ENCODE measurements at regions not wholly inside any gene's neighbourhood (a gene's known extent, or its start where the extent isn't known, plus 50 kb on each side); places are given as distances from the start of the nearest gene placed in this dataset.

- CTCF ChIA-PET: no interaction called here
- TF ChIP-seq, protein P1, sequence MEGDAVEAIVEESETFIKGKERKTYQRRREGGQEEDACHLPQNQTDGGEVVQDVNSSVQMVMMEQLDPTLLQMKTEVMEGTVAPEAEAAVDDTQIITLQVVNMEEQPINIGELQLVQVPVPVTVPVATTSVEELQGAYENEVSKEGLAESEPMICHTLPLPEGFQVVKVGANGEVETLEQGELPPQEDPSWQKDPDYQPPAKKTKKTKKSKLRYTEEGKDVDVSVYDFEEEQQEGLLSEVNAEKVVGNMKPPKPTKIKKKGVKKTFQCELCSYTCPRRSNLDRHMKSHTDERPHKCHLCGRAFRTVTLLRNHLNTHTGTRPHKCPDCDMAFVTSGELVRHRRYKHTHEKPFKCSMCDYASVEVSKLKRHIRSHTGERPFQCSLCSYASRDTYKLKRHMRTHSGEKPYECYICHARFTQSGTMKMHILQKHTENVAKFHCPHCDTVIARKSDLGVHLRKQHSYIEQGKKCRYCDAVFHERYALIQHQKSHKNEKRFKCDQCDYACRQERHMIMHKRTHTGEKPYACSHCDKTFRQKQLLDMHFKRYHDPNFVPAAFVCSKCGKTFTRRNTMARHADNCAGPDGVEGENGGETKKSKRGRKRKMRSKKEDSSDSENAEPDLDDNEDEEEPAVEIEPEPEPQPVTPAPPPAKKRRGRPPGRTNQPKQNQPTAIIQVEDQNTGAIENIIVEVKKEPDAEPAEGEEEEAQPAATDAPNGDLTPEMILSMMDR (IDR thresholded peaks at IDR 0.05; ENCODE audit: insufficient read depth, low read length, missing control alignments): no peak
- POLR2A ChIA-PET: no interaction called here
- no peak for DNase-seq (ENCODE audit: low read depth, low spot score)
- H3K4me3 ChIP-seq (ENCODE audit: low read depth, low read length): no peak overlapping the region
Observed at GRCh38 chr1:209057901-209058300, 525.6 kb upstream of the CAMK1G start.

GRCh38 chr1:209059376-209059775 lies 524.1 kb upstream of the CAMK1G start:
- TF ChIP-seq, protein P1 (IDR thresholded peaks at IDR 0.05; ENCODE audit: insufficient read depth, low read length, missing control alignments): no peak
- H3K4me3 ChIP-seq (ENCODE audit: low read depth, low read length): no peak overlapping the region
- ChIA-PET POLR2A (no interaction called here), CTCF (no interaction called here)
- no peak for DNase-seq (ENCODE audit: low read depth, low spot score)

DNA sequence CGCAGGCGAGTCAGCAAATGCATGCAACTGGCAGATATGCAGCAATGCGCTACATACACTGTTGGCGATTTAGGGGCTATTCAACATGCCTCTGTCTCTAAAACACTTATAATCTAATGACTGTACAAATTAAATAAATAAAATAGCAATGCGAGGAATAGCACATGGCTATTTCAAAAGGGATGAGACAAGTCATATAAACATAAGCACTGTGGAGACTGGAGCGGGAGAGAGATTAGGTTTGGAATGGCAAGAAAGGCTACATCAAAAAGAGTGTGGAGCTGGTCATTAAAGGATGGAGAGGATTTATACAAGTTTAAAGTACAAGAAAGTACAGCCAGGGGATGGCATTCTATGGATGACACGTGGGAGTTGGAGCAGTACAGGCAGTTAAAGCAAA lies 523.5 kb upstream of the CAMK1G start:
- DNase-seq (ENCODE audit: low read depth, low spot score): no peak
- POLR2A ChIA-PET: no interaction called here
- TF ChIP-seq, protein P1 (IDR thresholded peaks at IDR 0.05; ENCODE audit: insufficient read depth, low read length, missing control alignments): no peak
- CTCF ChIA-PET: no interaction called here
- H3K4me3 ChIP-seq (ENCODE audit: low read depth, low read length): no peak overlapping the region

- no peak for DNase-seq (ENCODE audit: low read depth, low spot score)
- ChIA-PET CTCF (interaction anchor here (1.0 to 1.4 kb wide), 2 partner anchors 13 to 145 kb away, joined by 3 read pairs; no protein-coding TSS in a partner anchor), POLR2A (no interaction called here)
- TF ChIP-seq, protein P1 (IDR thresholded peaks at IDR 0.05; ENCODE audit: insufficient read depth, low read length, missing control alignments): no peak
- no peak overlapping the region for H3K4me3 ChIP-seq (ENCODE audit: low read depth, low read length)
Observed at GRCh38 chr1:209062081-209062620, 521.4 kb upstream of the CAMK1G start.

DNA sequence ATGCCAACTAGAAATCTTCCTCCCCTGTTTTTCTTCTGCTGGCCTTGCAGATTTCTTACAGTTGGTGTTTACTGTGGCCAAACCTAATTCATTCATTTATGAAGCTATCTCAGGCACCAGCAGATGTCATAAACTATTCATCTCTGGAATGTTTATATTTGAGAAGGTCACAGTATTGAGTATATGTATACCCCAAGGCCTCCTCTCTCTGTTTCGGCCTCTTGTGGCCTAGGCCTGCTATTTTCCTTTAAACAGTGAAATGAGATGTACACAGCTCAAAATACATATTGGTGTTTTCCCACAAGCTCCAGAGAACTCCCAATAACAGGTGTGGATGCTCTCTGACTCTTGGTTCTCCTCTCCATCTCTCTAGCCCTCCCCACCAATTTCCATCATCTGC lies 520.7 kb upstream of the CAMK1G start:
- ChIA-PET POLR2A (no interaction called here), CTCF (interaction anchor here (1.0 to 1.4 kb wide), 2 partner anchors 13 to 145 kb away, joined by 3 read pairs; no protein-coding TSS in a partner anchor)
- TF ChIP-seq, protein P1 (IDR thresholded peaks at IDR 0.05; ENCODE audit: insufficient read depth, low read length, missing control alignments): no peak
- no peak overlapping the region for H3K4me3 ChIP-seq (ENCODE audit: low read depth, low read length)
- no peak for DNase-seq (ENCODE audit: low read depth, low spot score)

GRCh38 chr1:209063767-209064659 lies 519.5 kb upstream of the CAMK1G start:
- DNase-seq (ENCODE audit: low read depth, low spot score): no peak
- ChIA-PET CTCF (no interaction called here), POLR2A (no interaction called here)
- TF ChIP-seq, protein P1 (IDR thresholded peaks at IDR 0.05; ENCODE audit: insufficient read depth, low read length, missing control alignments): no peak
- no peak overlapping the region for H3K4me3 ChIP-seq (ENCODE audit: low read depth, low read length)

Measured in AG04449 (cell line).